NCI-H2107 treated with DMSO at 0.1 percent for 48 hours (cell line): ENCODE measurements at regions not wholly inside any gene's neighbourhood (a gene's known extent, or its start where the extent isn't known, plus 50 kb on each side); places are given as distances from the start of the nearest gene placed in this dataset.

Experiments
- DNase-seq: peaks from one replicate; lab custom pipeline; 2025; ENCODE audit not compliant: unreplicated experiment; lab: John Stamatoyannopoulos, UW

DNA sequence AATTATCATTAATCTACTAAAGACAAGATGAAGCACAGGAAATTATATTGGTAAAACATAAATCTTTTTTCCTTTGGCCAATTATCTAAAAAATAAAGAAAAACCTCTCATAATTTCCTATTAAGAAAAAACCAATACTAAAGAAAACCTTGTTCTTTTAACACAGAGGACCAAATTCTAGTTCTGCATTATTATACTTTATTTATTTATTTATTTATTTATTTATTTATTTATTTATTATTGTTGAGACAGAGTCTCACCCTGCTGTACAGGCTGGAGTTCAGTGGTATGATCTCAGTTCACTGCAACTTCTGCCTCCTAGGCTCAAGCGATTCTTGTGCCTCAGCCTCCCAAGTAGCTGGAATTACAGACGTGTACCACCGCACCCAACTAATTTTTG lies 377.8 kb upstream of the ADAMTS16 start:
- DNase-seq: no peak

DNA sequence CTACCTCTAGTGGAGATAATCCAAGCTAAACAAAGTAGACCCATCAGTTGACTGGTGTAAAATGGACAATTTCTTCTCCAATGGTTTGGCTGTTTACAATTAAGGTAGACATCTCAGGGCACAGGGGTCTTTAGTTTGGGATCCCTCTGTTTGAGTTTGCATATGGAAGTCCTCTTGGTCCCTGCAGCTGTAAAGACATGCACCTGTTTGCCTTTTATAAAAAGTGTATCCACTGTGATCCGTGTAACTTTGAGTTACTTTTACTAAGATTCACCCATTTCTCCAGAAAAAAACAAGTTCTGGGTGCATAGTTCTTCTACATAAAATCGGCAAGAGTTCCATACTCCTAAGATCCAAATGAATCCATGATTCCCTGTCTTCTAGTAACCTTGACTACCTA lies 374.7 kb upstream of the ADAMTS16 start:
- DNase-seq: no peak

DNA sequence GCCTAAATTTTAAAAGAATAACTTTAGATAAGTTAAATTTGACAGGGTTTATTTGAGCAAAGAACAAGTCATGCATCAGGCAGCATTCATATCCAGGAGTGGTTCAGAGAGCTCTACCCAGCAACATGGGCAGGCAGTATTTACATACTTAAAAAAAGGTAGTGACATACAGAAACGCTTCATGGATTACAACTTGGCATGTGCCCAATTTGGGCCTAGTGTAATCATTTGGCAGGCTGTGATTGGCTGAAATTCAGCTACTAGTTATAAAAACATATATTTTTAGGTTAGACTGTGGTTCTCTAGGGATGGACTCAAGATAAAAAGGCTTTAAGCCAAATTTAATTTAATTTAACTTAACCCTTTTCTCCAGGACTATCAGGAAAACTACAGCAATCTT lies 374.0 kb upstream of the ADAMTS16 start:
- DNase-seq: no peak

DNA sequence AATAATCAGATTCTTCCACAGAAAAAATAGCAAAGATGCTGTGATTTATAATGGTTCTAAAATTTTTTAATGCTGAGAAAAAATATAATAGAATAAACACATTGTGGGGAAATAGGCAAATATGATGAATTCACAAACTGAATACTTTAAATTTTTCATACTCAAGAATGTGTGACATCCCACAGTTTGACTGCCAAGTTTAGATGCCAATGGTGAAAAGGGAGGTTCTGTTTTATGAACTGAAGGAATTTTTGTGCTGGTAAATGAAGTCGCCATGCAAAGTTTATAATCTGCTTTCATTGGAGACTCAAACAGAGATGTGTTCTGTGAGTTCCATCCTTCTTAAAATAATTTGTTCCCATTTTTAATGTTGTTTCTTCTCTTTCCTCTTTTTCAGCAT lies 367.5 kb upstream of the ADAMTS16 start:
- no peak for DNase-seq

DNA sequence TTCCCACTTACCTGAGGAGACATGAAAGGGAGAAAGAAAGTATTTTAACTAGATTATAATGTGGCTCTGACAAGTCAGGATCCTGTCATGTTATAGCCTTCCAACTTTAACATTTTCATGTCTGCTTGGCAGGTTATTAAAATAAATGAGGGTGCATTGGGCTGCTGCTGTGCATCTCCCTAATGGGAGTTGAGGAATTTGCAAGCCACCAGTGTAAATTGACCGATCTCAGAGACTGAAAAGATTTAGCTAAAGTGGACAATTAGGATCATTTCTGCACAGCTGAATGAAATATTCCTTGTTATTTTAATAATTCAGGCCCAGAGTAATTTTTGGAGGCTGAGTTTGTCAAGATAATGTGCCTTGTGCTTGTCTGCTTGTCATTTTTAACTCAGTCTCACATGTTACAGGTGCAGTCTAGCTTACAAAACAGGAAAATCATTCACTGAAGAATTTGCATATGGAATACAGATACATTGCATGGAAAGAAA lies 366.3 kb upstream of the ADAMTS16 start:
- DNase-seq: no peak

DNA sequence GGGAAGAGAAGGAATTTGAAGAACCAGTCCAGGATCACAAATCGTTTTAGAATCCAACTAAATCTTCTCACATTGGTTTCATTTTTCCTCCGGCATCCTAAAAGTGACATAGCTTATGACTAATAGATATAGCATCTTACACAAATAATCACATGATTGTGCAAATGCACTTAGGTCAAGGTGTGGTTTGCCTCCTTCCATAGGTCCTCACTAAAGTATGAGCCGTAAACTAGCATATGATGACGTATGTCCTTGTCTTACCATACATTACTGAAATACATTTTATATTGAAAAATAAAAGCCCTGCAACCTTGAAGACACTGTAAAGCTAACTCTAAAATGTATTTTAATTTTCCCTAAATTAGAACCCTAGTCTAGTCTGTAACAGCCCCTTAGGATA lies 362.7 kb upstream of the ADAMTS16 start:
- no peak for DNase-seq

DNA sequence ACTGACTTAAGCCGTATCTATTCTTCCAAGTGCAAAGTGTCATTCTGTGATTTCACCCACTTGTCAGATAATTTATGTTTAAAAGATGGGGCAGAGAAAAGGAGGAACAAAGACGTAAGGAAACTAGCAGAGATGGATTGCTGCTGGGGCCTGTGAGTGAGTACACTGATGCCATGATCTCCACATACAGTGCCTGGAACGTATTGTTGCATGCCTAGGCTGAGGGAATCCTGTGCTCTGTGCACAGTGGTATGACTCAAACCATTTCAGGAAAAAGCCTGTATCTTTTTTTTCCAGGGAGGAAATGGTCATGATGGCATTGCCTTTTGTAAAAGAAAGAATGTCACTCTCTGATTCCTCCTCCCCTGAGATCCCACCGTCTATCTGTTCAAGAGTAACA lies 359.5 kb upstream of the ADAMTS16 start:
- no peak for DNase-seq

DNA sequence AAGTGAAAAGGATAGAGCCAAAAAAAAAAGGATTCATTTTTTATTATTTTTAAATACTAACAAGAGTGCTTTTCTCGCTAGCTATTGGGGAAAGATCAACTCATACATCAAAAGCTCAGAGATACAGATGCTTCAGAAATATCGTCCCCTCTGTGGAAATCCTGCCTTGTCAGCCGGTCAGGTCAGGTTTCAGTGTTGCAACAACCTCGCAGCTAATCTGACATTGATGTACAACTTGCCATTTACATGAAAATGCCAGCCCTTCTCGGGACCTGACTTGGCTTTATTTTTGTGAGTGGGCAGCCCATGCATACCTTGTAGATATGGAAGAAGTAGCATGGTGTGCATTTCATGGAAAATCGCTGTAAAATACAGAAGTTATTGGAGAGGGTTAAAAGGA lies 358.8 kb upstream of the ADAMTS16 start:
- DNase-seq: no peak

DNA sequence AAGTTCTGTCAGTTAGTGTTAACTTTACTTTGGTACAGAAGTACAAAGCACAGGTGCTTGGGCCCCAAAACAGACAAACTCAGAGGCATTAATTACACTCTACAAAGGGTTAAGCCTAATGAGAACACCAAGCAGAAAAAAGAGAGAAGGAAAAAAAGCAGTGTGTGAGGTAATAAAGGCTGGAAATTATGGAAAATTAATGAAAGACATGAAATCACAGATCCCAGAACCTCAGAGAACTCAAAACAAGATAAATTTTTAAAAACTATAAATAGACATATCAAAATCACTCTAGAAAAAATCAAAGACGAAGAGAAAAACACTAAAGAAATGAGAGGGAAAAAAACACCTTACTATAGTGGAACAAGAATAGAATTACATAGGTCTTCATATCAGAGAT lies 354.2 kb upstream of the ADAMTS16 start:
- DNase-seq: no peak

DNA sequence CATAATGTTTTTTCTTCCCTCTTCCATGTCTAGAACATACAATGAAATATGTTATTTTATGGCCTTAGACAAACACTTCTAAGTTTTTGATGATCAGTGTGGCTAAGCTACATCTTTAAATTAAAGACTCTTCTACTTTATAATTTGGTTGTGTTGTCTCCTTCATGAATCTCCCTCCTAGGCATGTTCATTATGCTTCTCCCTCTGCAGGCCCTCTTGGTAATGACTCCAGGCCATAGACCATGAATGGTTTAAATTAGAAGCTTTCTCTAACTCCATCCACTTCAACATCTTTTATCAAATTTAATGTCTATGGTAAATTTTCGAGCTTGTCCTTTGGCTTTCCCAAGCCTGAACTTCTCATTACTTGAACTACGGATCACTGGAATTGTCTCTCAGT lies 342.7 kb upstream of the ADAMTS16 start:
- DNase-seq: no peak

DNA sequence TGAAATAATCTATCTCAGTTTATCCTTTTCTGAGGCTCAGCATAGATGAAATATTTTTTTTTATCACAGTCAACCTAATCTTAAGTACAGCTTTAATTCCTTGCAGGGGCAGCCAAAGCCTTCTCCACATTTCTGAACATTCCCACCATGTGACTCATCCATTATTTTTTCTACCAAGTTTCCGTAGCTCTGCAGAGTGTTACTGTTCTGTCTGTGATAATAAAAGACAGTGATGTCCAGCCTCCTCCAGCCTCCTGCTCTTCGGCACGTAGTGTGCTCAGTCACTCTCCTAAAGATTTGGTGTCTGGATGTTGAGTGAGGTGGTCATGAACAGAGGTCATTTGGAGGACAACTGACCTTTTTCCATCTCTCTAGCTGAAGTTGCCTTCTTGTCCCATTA lies 338.1 kb upstream of the ADAMTS16 start:
- DNase-seq: no peak

DNA sequence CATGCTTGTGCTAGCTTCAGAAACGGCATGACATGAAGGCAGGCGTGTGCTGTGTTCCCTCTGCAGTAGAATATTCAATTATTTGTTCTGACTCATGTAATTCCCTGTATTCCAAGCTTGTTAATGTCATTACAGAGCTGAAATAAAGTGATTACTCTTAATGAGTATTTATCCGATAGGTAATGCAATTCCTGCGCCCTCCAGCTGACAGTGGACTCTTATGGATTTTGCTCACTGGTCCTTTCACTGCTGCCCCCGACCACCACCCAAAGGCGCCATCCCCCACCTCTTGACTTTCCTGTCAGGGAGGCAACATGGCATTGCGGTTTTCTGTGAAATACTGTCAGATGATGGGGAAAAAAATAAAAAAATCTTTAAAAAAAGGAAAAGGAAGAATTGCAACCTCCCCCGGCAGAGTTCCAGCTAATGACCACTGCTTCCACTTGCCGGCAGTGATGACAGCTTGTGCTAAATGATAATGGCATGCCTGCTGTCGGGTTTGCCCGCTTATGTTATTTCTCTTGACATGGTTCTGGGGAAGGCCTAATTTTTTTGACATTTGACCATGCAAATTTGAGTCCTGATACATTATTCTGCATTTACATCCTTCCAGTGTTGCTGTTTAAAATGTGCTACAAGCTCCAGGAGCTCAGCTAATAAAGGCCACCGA lies 335.3 kb upstream of the ADAMTS16 start:
- no peak for DNase-seq

DNA sequence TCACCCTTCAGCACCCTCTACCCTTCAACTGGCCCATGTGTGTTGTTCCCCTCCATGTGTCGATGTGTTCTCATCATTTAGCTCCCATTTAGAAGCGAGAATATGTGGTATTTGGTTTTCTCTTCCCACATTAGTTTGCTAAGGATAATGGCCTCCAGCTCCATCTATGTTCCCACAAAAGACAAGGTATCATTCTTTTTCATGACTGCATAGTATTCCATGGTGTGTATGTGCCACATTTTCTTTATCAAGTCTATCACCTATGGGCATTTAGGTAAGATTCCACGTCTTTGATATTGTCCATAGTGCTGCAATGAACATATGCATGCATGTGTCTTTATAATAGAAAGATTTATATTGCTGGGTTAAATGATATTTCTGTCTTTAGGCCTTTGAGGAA lies 325.1 kb upstream of the ADAMTS16 start:
- DNase-seq: no peak

DNA sequence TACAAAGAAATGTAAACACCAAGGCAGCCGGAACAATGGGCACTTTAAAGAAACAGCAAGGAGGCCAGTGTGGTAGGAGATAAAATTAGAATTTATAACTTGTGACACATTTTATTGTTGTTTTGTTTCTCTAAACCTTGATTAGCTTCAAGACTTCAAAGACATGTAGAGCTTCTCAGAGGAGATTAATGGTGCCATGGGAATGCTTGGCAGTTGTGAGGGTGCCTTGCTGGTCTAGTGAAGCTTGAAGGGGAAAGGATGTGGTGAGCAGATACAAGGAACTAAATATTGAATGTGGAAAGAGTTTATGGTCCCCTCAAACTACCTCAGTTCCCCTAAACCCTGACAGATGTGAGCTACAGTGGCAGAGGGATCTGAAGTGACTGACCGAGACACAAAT lies 322.4 kb upstream of the ADAMTS16 start:
- DNase-seq: no peak

DNA sequence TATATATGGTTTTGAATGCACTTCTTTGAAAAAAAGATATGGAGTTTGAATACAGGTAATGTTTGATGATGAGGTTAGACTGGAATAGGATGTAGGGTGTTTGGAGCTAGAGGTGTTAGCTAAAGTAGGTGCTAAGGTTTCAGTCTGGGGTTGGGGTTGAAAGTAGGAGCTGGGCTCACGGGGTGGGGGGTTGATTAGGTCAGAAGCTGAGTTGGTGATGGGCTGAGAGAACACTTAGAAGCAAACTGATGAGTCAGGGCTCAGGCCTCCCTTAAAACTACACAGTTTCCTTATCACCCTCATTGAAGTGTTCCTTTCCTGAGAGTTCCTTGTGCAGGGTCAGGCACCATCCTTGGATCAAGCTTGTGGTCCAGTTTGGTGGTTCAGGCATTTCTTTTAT lies 308.8 kb upstream of the ADAMTS16 start:
- DNase-seq: no peak

DNA sequence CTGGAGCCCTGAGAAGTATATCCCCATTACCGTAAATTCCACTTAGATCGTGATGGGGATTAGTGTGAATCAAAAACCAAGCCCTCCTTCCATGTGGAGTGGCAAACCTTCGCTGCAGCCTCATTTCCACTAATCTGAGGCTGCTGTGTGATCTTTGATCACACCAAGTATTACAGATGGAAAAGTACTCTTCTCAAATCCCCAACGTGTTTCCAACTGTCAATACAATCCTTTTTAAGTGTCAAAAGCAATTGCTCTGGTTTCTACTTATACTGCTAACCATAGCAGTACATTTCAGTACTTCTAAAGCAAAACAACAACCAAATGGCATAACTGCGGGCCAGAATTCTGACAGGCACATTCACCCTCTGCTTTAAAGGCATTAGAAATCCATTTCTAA lies 307.7 kb upstream of the ADAMTS16 start:
- DNase-seq: no peak

DNA sequence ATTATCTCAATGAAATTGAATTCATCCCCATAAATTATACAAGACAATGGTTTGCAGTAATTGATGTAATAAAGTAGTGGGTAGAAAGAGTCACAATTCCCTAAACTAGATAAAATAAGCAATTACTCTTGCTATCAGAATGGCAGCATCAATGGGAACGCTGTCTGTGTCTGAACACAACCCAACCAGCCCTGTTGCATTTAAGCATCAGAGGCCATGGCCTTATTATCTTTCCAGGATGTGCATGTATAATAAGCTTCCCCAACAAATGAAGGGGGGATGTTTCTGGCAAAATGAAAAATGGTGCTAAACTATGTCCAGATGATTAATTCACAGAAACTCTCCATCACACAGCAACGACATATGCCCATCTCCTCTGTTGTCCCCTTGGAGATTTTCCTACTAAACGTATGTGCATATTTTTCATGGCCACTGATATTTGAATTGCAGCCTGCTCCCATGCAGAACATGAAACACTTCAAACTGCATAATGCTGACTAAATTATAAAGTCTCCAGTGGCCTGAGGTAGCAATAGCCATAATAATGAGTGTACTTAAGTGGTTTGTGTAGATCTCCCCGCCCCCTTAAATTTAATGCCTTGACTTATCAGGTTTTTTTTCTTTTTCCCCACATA lies 306.9 kb upstream of the ADAMTS16 start:
- no peak for DNase-seq

DNA sequence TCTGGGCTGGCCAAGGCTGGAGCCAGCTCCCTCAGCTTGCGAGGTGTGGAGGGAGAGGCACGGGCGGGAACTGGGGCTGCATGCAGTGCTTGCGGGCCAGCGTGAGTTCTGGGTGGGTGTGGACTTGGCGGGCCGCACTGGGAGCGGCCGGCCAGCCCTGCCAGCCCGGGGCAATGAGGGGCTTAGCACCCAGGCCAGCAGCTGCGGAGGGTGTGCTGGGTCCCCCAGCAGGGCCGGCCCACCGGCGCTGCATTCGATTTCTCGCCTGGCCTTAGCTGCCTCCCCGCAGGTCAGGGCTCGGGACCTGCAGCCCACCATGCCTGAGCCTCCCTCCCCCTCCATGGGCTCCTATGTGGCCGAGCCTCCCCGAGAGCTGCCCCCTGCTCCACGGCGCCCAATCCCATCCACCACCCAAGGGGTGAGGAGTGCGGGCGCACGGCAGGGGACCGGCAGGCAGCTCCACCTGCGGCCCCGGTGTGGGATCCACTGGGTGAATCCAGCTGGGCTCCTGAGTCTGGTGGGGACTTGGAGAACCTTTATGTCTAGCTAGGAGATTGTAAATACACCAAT lies 302.6 kb upstream of the ADAMTS16 start:
- DNase-seq: no peak

DNA sequence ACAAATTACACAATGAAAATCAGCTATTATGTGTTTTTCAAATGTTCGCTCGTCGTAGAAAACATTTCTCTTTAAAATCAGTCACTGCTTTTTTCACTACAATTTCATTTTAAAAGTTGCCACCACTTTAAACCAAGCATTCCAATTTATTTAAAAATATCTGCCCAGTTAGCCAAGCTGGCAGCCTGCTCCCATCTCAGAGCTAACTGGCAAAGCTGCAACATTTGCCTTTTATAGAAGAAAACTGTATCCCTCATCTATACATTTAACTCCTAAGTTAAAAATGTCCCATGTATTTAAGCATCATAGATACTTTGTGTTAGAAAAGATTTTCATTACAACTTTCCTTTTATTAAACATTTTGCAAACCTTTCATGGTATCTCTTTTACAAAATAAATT lies 294.9 kb upstream of the ADAMTS16 start:
- no peak for DNase-seq

DNA sequence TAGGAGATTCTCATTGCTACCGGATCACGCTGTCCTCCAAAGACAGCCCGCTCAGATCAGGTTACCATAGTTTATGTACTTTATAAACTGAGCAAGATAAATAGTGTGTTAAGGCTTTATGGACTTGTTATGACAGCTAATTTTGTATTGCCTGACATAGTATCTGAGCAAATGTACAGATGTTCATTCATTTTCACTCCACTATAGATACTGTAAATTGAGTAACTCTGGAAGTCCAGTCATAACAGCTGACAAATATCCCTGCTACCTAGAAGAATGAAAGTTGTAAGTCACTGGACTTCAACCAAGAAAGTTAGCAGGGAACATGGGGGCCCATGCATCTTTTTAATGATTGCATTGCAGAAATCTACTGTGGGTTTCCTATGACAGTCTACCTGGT lies 292.4 kb upstream of the ADAMTS16 start:
- no peak for DNase-seq

DNA sequence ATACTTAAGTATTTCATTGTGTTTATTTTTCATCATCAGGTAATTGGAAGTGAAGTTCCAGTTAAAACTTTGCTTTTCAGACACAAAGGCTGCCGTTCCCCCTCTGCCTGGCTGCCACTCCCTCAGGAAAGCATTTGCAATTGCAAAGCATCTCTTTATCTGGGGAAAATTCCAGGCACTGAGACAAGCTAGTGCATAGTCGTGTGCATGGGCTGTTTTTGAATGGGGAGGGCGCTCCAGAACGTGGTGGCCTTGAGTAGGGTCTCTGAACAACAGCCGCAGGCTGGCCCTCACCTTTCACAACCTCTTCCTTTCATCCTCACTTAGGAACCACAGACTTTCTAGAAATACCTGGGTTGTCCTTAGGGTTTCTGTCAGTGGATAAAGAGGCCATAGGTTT lies 285.1 kb upstream of the ADAMTS16 start:
- no peak for DNase-seq

DNA sequence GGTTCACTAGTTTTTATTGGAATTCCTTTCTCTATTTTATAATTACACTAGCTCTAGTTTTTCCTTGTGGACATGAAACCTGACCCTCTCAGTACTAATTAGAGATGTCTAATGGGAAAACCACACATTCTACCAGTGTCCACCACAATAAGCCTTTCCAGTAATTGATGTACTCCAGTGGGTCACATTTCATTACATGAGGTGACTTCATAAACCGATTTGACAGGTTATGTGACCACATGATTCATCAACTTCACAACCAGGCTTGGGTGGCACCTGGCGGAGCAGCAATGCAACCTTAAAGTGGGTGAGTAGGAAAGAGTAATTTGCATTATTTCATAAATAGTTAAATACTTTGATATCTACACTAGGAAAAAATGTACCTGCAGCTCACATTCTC lies 284.2 kb upstream of the ADAMTS16 start:
- no peak for DNase-seq

DNA sequence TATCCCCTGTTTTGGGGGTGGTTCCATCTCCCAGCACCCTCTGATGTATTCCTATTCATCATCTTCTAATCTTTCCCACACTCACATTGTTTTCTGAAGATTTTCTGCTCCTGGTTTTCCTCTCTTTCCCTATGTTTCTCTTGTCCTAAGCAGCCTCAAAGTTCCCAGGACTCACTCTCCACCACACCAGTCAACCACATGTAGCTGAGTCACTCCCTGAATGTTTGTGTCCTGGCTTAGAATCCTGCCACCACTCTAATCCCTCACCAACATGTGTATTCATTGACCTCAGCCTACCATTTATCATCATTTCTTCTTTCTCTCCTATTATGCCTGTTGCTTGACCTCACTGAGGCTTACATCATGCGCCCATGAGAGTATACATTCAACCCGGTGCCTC lies 282.4 kb upstream of the ADAMTS16 start:
- no peak for DNase-seq
